Prostate gland (tissue), 2 donors: ENCODE measurements at regions not wholly inside any gene's neighbourhood (a gene's known extent, or its start where the extent isn't known, plus 50 kb on each side); places are given as distances from the start of the nearest gene placed in this dataset.

Experiments used
- DNase-seq: peaks from one replicate; pipeline ENCODE4 v3.0.0-alpha.2; 2019; ENCODE audit warnings: low spot score
- H3K27ac ChIP-seq, 2 donors: fragments of 200-600 bp; sonication (generic); 2 replicates each; pipeline ENCODE4 v1.5.1; 2017 to 2019
- H3K27me3 ChIP-seq: fragments of 200-600 bp; sonication (generic); replicated peaks from 2 replicates; pipeline ENCODE4 v1.5.1; 2019; ENCODE audit not compliant: insufficient read depth
- H3K36me3 ChIP-seq, 2 donors: fragments of 200-600 bp; sonication (generic); 1 replicate in 1 of 2; 2 replicates in 1 of 2; pipeline versions ENCODE4 v1.5.1 to v1.8.1; 2017 to 2019
- H3K4me1 ChIP-seq: fragments of 200-600 bp; sonication (generic); replicated peaks from 2 replicates; pipeline ENCODE4 v1.5.1; 2019
- H3K4me3 ChIP-seq, 2 donors: fragments of 200-600 bp; sonication (generic); 2 replicates each; pipeline ENCODE4 v1.5.1; 2017 to 2019
- H3K9me3 ChIP-seq: fragments of 200-600 bp; sonication (generic); 2 replicates; pipeline ENCODE4 v1.5.1; 2017
- POLR2A ChIP-seq: fragments of 450-650 bp; IDR thresholded peaks from one replicate; pipeline ENCODE4 v1.6.1; 2016; ENCODE audit warnings: antibody characterized with exemption, mild to moderate bottlenecking
- POLR2AphosphoS5 ChIP-seq: sonication (generic); formaldehyde crosslinking; IDR thresholded peaks from one replicate; pipeline ENCODE4 v1.6.1; 2017; ENCODE audit warnings: antibody characterized with exemption
- WGBS: methylation state at CpG from one replicate; pipeline ENCODE4 v1.1.5; 2018; 5-methylcytosine and 5-hydroxymethylcytosine counted together
- intact Hi-C: fragments of 100-400 bp; cut with DNase I; formaldehyde crosslinking; loops from one replicate; pipeline ENCODE4 v1.14.2; 2022
- TF ChIP-seq, protein P1 (sequence below), 4 experiments: fragments of 200-600 bp in 2 of 4; fragments of 450-650 bp in 2 of 4; sonication (generic) in 2 of 4; IDR thresholded peaks; 1 replicate in 3 of 4; 2 replicates in 1 of 4; pipeline ENCODE4 v1.5.1; 2016 to 2019; ENCODE audit warnings: antibody characterized with exemption in 4 of 4, mild to moderate bottlenecking in 2 of 4, moderate library complexity in 2 of 4

DNA sequence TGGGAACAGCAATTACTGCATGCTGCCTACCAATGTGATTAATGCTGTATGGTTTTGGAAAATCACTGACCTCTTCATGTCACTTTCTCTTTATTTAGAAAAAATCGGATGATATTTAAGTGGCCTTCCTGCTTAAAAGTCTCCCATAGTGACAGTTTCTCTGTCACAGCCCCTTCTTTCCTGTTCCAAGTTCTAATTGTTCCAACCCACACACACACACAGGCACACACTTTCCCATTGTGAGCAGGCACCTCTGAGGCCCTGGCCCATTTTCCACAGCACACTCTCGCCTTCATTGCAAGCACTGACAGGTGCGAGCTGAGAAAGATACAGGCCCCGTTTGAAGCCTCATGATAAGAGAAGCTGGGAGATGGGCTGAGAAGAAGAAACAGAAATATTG lies 505.9 kb downstream of the HS3ST4 start:
- WGBS: 45% methylated on average over 4 of the region's 4 CpGs
- H3K4me1 ChIP-seq: no peaks in the 10 kb centered on the region
- TF ChIP-seq POLR2A (no peak), POLR2AphosphoS5 (no peak)
- TF ChIP-seq, protein P1, sequence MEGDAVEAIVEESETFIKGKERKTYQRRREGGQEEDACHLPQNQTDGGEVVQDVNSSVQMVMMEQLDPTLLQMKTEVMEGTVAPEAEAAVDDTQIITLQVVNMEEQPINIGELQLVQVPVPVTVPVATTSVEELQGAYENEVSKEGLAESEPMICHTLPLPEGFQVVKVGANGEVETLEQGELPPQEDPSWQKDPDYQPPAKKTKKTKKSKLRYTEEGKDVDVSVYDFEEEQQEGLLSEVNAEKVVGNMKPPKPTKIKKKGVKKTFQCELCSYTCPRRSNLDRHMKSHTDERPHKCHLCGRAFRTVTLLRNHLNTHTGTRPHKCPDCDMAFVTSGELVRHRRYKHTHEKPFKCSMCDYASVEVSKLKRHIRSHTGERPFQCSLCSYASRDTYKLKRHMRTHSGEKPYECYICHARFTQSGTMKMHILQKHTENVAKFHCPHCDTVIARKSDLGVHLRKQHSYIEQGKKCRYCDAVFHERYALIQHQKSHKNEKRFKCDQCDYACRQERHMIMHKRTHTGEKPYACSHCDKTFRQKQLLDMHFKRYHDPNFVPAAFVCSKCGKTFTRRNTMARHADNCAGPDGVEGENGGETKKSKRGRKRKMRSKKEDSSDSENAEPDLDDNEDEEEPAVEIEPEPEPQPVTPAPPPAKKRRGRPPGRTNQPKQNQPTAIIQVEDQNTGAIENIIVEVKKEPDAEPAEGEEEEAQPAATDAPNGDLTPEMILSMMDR (IDR thresholded peaks at IDR 0.05): no peak
- H3K27ac ChIP-seq: no peak overlapping the region
- no peak overlapping the region for H3K4me3 ChIP-seq
- no peaks in the 10 kb centered on the region for H3K27me3 ChIP-seq
- H3K9me3 ChIP-seq: no peaks in the 10 kb centered on the region
- intact Hi-C loops: no loop called here
- H3K36me3 ChIP-seq: no peaks in the 10 kb centered on the region
- DNase-seq: no peak

DNA sequence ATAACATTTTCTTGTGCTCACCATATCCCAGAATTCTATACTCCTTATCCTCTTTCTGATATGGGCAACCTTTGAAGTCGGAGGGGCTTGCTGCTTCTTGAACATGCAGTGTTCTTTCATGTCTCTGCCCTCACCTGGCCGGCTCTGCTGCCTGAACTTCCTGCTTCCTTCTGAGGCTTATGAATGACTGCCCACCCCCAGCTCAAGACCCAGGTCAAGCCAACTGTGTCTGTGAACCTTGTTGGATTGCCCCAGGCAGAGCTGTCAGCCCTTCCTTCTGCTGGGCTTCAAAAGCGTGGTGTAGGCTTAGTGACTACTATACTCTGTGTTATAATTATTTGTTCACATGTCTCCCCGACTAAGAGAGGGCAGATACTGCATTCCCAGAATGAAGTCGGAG lies 506.5 kb downstream of the HS3ST4 start:
- no peaks in the 10 kb centered on the region for H3K36me3 ChIP-seq
- no peak overlapping the region for H3K4me3 ChIP-seq
- no peak overlapping the region for H3K27ac ChIP-seq
- TF ChIP-seq, protein P1 (IDR thresholded peaks at IDR 0.05): no peak
- no peak for TF ChIP-seq POLR2A
- TF ChIP-seq POLR2AphosphoS5: no peak
- DNase-seq: no peak
- no peaks in the 10 kb centered on the region for H3K27me3 ChIP-seq
- intact Hi-C loops: no loop called here
- 44% methylated on average over 5 of the region's 5 CpGs for WGBS
- H3K4me1 ChIP-seq: no peaks in the 10 kb centered on the region
- H3K9me3 ChIP-seq: no peaks in the 10 kb centered on the region

DNA sequence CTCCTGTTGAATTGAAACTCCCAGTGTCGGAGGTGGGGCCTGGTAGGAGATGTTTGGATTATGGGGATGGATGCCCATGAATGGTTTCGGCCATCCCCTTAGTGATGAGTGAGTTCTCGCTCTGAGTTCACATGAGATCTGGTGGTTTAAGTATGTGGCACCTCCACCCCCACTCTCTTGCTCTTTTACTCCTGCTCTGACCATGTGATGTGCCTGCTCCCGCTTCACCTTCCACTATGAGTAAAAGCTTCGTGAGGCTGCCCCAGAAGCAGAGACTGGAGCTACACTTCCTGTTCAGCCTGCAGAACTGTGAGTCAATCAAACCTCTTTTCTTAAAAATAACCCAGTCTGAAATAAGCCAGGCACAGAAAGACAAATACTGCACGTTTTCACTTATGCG lies 512.4 kb downstream of the HS3ST4 start:
- H3K27ac ChIP-seq: no peak overlapping the region
- no peak for TF ChIP-seq POLR2AphosphoS5
- H3K36me3 ChIP-seq: no peaks in the 10 kb centered on the region
- H3K27me3 ChIP-seq: no peaks in the 10 kb centered on the region
- H3K9me3 ChIP-seq: no peaks in the 10 kb centered on the region
- no peak overlapping the region for H3K4me3 ChIP-seq
- DNase-seq: no peak
- WGBS: 86% methylated on average over 7 of the region's 7 CpGs
- H3K4me1 ChIP-seq: no peaks in the 10 kb centered on the region
- intact Hi-C loops: no loop called here

DNA sequence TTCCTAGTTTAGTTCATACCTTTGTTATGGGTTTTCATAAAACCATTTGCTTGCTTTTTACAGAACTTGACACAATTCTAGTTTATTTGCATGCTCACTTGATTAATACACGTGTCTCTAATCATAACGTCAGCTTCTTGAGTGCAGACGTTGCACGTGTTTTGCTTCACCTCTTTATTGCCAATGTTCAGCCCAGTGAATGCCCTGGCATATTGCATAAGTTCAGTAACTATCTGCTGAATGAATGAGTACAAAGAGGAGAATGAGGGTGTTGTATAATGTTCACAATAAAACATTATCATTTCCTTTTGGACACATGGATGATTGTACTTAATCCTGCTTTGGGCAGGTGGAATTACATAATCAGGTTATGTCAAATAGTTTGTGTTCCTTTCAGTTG lies 519.8 kb downstream of the HS3ST4 start:
- 28% methylated on average over 4 of the region's 4 CpGs for WGBS

DNA sequence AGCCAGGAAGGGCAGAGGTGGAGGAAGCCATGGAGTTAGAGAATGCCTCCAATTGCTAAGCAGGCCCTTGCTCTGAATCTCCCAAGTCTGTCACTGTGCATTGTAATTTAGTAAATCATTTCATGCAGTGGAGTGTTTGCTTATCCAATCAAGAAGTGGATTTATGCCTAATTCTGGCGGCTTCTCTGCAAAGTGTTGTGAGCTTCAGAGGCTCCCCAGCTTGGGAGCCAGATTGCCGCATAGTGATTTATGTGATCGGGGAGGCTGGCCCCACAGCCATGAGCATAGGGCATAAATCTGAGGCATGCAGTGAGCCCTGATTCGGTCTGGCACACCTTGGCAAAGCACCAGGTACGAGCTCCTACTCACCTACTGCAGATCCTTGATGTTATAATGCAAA lies 520.8 kb downstream of the HS3ST4 start:
- no peaks in the 10 kb centered on the region for H3K27me3 ChIP-seq
- no peak overlapping the region for H3K4me3 ChIP-seq
- no peaks in the 10 kb centered on the region for H3K9me3 ChIP-seq
- H3K36me3 ChIP-seq: no peaks in the 10 kb centered on the region
- no peaks in the 10 kb centered on the region for H3K4me1 ChIP-seq
- TF ChIP-seq POLR2A: no peak
- no peak for TF ChIP-seq POLR2AphosphoS5
- TF ChIP-seq, protein P1 (IDR thresholded peaks at IDR 0.05): no peak
- H3K27ac ChIP-seq: no peak overlapping the region
- WGBS: 54% methylated on average over 5 of the region's 5 CpGs
- intact Hi-C loops: no loop called here
- no peak for DNase-seq

More for the DNA sequence above, 519.8 kb downstream of the HS3ST4 start:
- intact Hi-C loops: no loop called here
- Histone ChIP-seq H3K27ac (no peak overlapping the region), H3K27me3 (no peaks in the 10 kb centered on the region), H3K36me3 (no peaks in the 10 kb centered on the region), H3K4me3 (no peak overlapping the region), H3K9me3 (no peaks in the 10 kb centered on the region), H3K4me1 (no peaks in the 10 kb centered on the region)
- TF ChIP-seq, protein P1 (IDR thresholded peaks at IDR 0.05): no peak
- TF ChIP-seq POLR2A (no peak), POLR2AphosphoS5 (no peak)
- no peak for DNase-seq
